CMK (cell line): ENCODE measurements at regions not wholly inside any gene's neighbourhood (a gene's known extent, or its start where the extent isn't known, plus 50 kb on each side); places are given as distances from the start of the nearest gene placed in this dataset.
A peak's percentile ranks its signal among the peaks of the same experiment; 100 is the strongest.

Experiments used
- DNase-seq: peaks from one replicate; pipeline ENCODE4 v3.0.0-alpha.2; 2010; ENCODE audit warnings: low read depth

- no peak for DNase-seq
Observed at GRCh38 chr2:206845877-206846276, 80.5 kb downstream of the FASTKD2 start.

- no peak for DNase-seq
Observed at GRCh38 chr2:206846331-206846730, 80.9 kb downstream of the FASTKD2 start.

GRCh38 chr2:206846981-206847834 lies 81.8 kb downstream of the FASTKD2 start:
- no peak for DNase-seq

GRCh38 chr2:206850369-206850768 lies 85.0 kb downstream of the FASTKD2 start:
- DNase-seq: no peak

- no peak for DNase-seq
Observed at GRCh38 chr2:206851521-206851920, 86.1 kb downstream of the FASTKD2 start.

- DNase-seq: no peak
Observed at GRCh38 chr2:206853915-206854314, 85.4 kb upstream of the CPO start.

GRCh38 chr2:206855585-206856433 lies 83.5 kb upstream of the CPO start:
- DNase-seq: no peak

GRCh38 chr2:206856513-206856912 lies 82.8 kb upstream of the CPO start:
- DNase-seq: no peak

- DNase-seq: no peak
Observed at GRCh38 chr2:206858687-206859329, 80.5 kb upstream of the CPO start.

- peak; percentile 4 for DNase-seq
Observed at GRCh38 chr2:206859330-206859739, 80.0 kb upstream of the CPO start.

- DNase-seq: no peak
Observed at GRCh38 chr2:206863196-206863595, 76.1 kb upstream of the CPO start.

GRCh38 chr2:206863716-206864115 lies 75.6 kb upstream of the CPO start:
- DNase-seq: no peak

GRCh38 chr2:206867006-206867405 lies 72.3 kb upstream of the CPO start:
- DNase-seq: no peak

GRCh38 chr2:206869824-206870495 lies 69.4 kb upstream of the CPO start:
- no peak for DNase-seq

GRCh38 chr2:206873423-206873822 lies 65.9 kb upstream of the CPO start:
- DNase-seq: no peak

GRCh38 chr2:206875701-206876100 lies 63.6 kb upstream of the CPO start:
- DNase-seq: no peak

GRCh38 chr2:206876216-206876860 lies 63.0 kb upstream of the CPO start:
- no peak for DNase-seq

- no peak for DNase-seq
Observed at GRCh38 chr2:206881708-206882410, 57.5 kb upstream of the CPO start.

GRCh38 chr2:206886696-206887095 lies 52.6 kb upstream of the CPO start:
- DNase-seq: no peak

GRCh38 chr2:206887745-206888144 lies 51.6 kb upstream of the CPO start:
- no peak for DNase-seq
